B cell (primary cell): ENCODE measurements at regions not wholly inside any gene's neighbourhood (a gene's known extent, or its start where the extent isn't known, plus 50 kb on each side); places are given as distances from the start of the nearest gene placed in this dataset.

Experiments
- ATAC-seq: fragments of 200-7000 bp; cut with Tn5 transposase; one replicate; pipeline ENCODE4 v1.10.0; 2021; ENCODE audit warnings: low read depth, mild to moderate bottlenecking, moderate number of reproducible peaks, moderate library complexity
- CTCF ChIA-PET: fragments of 350-600 bp; sonication (Branson Sonifier 250); formaldehyde crosslinking; loops from one replicate; lab custom pipeline; 2021; ENCODE audit warnings: antibody characterized with exemption, inconsistent platforms; lab: Charles Lee
- POLR2A ChIA-PET: fragments of 350-600 bp; sonication (Branson Sonifier 250); formaldehyde crosslinking; loops from one replicate; lab custom pipeline; 2021; ENCODE audit warnings: antibody characterized with exemption; lab: Charles Lee
- DNase-seq: peaks from one replicate; pipeline ENCODE4 v3.0.0; 2013
- H2AFZ ChIP-seq: 2 replicates; pipeline ENCODE4 v1.6.1; 2012; ENCODE audit warnings: mild to moderate bottlenecking, low read depth, low read length; ENCODE audit not compliant: insufficient read depth, poor library complexity, severe bottlenecking
- H3K27ac ChIP-seq, 2 donors: 1 replicate in 1 of 2; 2 replicates in 1 of 2; pipeline ENCODE4 v1.5.1; 2012 to 2013; ENCODE audit warnings: low read length in 2 of 2, mild to moderate bottlenecking in 2 of 2, moderate library complexity in 1 of 2
- H3K27me3 ChIP-seq, 4 experiments: fragments of 200-600 bp in 1 of 4; sonication (generic) in 1 of 4; replicated peaks in 1 of 4; 1 replicate in 2 of 4; 2 replicates in 2 of 4; pipeline versions ENCODE4 v1.6.1 to v1.7.0; 2013 to 2016; ENCODE audit warnings: low read length in 3 of 4, mild to moderate bottlenecking in 2 of 4, mixed read lengths in 1 of 4, moderate library complexity in 1 of 4; ENCODE audit not compliant: insufficient read depth in 4 of 4, control insufficient read depth in 3 of 4; ENCODE audit errors: control extremely low read depth in 1 of 4
- H3K36me3 ChIP-seq, 2 experiments: replicated peaks in 1 of 2; 1 replicate in 1 of 2; 2 replicates in 1 of 2; pipeline versions ENCODE4 v1.6.1 to v1.7.1; 2013; ENCODE audit warnings: low read length in 1 of 2; ENCODE audit not compliant: insufficient read depth in 2 of 2, control insufficient read depth in 1 of 2; ENCODE audit errors: control extremely low read depth in 1 of 2, extremely low read depth in 1 of 2
- H3K4me1 ChIP-seq, 2 donors: fragments of 200-600 bp in 1 of 2; sonication (generic) in 1 of 2; 1 replicate in 1 of 2; 2 replicates in 1 of 2; pipeline versions ENCODE4 v1.5.1 to v1.6.1; 2013 to 2017; ENCODE audit warnings: low read length in 2 of 2; ENCODE audit not compliant: control insufficient read depth in 2 of 2, insufficient read depth in 2 of 2
- H3K4me2 ChIP-seq: replicated peaks from 2 replicates; pipeline ENCODE3; 2012; ENCODE audit warnings: mild to moderate bottlenecking, low read depth, low read length; ENCODE audit not compliant: poor library complexity, severe bottlenecking
- H3K4me3 ChIP-seq, 5 experiments: fragments of 200-600 bp in 1 of 5; sonication (generic) in 1 of 5; 1 replicate in 3 of 5; 2 replicates in 2 of 5; pipeline versions ENCODE4 v1.5.1 to v1.7.0; 2011 to 2016; ENCODE audit warnings: low read length in 4 of 5, mild to moderate bottlenecking in 4 of 5, low read depth in 2 of 5, control low read depth in 1 of 5, moderate library complexity in 1 of 5; ENCODE audit not compliant: insufficient read depth in 1 of 5; ENCODE audit errors: control extremely low read depth in 1 of 5, extremely low read depth in 1 of 5
- H3K79me2 ChIP-seq: fragments of 200-600 bp; sonication (generic); one replicate; pipeline ENCODE4 v1.6.0; 2016; ENCODE audit warnings: low read length; ENCODE audit not compliant: control insufficient read depth, insufficient read depth
- H3K9ac ChIP-seq: fragments of 200-600 bp; sonication (generic); 2 replicates; pipeline ENCODE4 v1.6.1; 2017; ENCODE audit warnings: mild to moderate bottlenecking, low read length, moderate library complexity
- H3K9me3 ChIP-seq, 3 donors: one replicate each; pipeline versions ENCODE4 v1.6.1 to v1.7.1; 2013; ENCODE audit warnings: low read length in 2 of 3; ENCODE audit not compliant: control insufficient read depth in 2 of 3, insufficient read depth in 1 of 3; ENCODE audit errors: control extremely low read depth in 1 of 3
- H4K20me1 ChIP-seq: 2 replicates; pipeline ENCODE4 v1.6.0; 2012; ENCODE audit warnings: mild to moderate bottlenecking, low read length; ENCODE audit not compliant: insufficient read depth, control insufficient read depth, poor library complexity, severe bottlenecking
- H3K27ac Mint-ChIP-seq: one replicate; pipeline ENCODE4 v1.8.0; 2021; ENCODE audit warnings: mixed read lengths
- H3K27me3 Mint-ChIP-seq: one replicate; pipeline ENCODE4 v1.8.0; 2021; ENCODE audit warnings: mixed read lengths
- H3K4me1 Mint-ChIP-seq: one replicate; pipeline ENCODE4 v1.8.0; 2021; ENCODE audit warnings: mixed read lengths
- H3K4me3 Mint-ChIP-seq: one replicate; pipeline ENCODE4 v1.8.0; 2021; ENCODE audit warnings: mixed read lengths
- H3K9me3 Mint-ChIP-seq: one replicate; pipeline ENCODE4 v1.8.0; 2022; ENCODE audit warnings: mixed read lengths; ENCODE audit not compliant: insufficient read depth
- EZH2 ChIP-seq: IDR thresholded peaks from 2 replicates; pipeline ENCODE4 v1.6.1; 2012; ENCODE audit warnings: borderline replicate concordance, low read depth, mild to moderate bottlenecking, moderate library complexity, low read length; ENCODE audit not compliant: insufficient read depth, poor library complexity, severe bottlenecking
- WGBS: methylation state at CpG from one replicate; pipeline ENCODE4 v1.1.5; 2013; ENCODE audit warnings: missing lambda C conversion rate; ENCODE audit not compliant: insufficient coverage; 5-methylcytosine and 5-hydroxymethylcytosine counted together
- intact Hi-C: fragments of 100-400 bp; cut with micrococcal nuclease; formaldehyde crosslinking; loops from one replicate; pipeline ENCODE4 v1.10.0; 2022
- TF ChIP-seq, protein P1 (sequence below): fragments of 200-600 bp; IDR thresholded peaks from one replicate; pipeline ENCODE4 v1.8.0; 2022; ENCODE audit warnings: antibody characterized with exemption, mild to moderate bottlenecking

DNA sequence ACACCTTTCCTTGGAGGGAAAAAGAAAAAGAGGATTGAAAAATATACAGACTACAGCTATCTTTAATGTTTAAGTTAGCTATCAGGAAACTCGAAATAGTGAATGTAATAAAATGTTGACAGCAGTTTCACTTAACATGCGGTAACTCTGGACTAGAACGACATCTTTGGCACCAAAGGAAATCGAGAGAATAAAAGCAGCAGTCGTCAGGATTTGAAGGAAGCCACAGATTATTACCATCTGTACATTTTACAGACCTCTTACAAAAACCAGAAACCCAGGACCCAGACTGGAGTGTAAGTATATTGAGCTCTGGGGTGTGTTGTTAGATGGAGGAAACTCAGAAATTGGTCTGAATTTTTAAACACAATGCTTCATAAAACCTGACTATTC, 51.6 kb upstream of the STOX2 start:
- DNase-seq, result no peak
- Histone ChIP-seq H3K4me2 (no peak overlapping the region), H3K4me1 (no peaks in the 10 kb centered on the region), H3K27me3 (peaks cover 0 to 5% (median 2%) of the 10 kb centered on the region in 4 experiments), H3K36me3 (no peaks in the 10 kb centered on the region), H3K79me2 (no peaks in the 10 kb centered on the region), H3K27ac (no peak overlapping the region), H2AFZ (no peak overlapping the region), H3K9ac (no peak overlapping the region), H3K4me3 (no peak overlapping the region), H4K20me1 (no peaks in the 10 kb centered on the region), H3K9me3 (no peaks in the 10 kb centered on the region)
- ChIA-PET CTCF (no interaction called here), POLR2A (no interaction called here)
- ATAC-seq, result no peak
- no peaks in the 10 kb centered on the region for H3K4me1 Mint-ChIP-seq
- intact Hi-C loops, result no loop called here
- H3K27me3 Mint-ChIP-seq, result peaks cover 25% of the 10 kb centered on the region
- H3K27ac Mint-ChIP-seq, result no peak overlapping the region
- H3K4me3 Mint-ChIP-seq, result no peak overlapping the region
- TF ChIP-seq EZH2, result no peak
- TF ChIP-seq, protein P1, sequence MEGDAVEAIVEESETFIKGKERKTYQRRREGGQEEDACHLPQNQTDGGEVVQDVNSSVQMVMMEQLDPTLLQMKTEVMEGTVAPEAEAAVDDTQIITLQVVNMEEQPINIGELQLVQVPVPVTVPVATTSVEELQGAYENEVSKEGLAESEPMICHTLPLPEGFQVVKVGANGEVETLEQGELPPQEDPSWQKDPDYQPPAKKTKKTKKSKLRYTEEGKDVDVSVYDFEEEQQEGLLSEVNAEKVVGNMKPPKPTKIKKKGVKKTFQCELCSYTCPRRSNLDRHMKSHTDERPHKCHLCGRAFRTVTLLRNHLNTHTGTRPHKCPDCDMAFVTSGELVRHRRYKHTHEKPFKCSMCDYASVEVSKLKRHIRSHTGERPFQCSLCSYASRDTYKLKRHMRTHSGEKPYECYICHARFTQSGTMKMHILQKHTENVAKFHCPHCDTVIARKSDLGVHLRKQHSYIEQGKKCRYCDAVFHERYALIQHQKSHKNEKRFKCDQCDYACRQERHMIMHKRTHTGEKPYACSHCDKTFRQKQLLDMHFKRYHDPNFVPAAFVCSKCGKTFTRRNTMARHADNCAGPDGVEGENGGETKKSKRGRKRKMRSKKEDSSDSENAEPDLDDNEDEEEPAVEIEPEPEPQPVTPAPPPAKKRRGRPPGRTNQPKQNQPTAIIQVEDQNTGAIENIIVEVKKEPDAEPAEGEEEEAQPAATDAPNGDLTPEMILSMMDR, result no peak
- WGBS, result no CpG with 5 or more reads among the region's 5 CpGs
- no peaks in the 10 kb centered on the region for H3K9me3 Mint-ChIP-seq
